ENCODE measurements at regions not wholly inside any gene's neighbourhood (a gene's known extent, or its start where the extent isn't known, plus 50 kb on each side); places are given as distances from the start of the nearest gene placed in this dataset.

DNA sequence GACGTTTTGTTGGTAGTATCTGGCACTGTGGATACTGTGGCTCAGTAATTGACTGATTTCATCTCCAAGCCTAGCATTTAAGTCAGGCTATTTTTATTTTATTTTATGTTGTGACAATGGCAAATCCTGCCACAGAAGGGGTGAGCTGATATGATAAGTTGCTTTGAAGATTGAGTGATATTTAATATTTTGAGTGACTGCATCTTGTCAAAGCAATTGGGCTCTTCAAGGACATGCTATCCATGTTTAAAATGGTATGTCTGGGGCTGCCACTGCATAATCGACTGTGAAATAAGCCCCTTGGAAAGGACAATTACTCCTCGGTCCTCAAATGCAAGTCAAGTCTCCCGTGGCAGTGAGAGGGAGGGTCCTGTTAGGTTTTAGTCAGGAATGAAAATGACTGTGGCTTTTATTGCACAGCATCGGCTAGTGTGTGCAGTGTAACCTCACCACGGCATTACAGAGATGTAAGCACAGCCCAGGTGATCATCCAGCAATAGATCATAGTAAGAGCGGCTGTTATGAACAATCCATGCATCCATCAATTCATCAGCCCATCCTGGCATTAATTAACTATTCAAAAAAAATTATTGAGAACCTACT is 178.2 kb downstream of the GBA3 start:
- DNase-seq (ENCODE audit: low read depth), result no peak

DNA sequence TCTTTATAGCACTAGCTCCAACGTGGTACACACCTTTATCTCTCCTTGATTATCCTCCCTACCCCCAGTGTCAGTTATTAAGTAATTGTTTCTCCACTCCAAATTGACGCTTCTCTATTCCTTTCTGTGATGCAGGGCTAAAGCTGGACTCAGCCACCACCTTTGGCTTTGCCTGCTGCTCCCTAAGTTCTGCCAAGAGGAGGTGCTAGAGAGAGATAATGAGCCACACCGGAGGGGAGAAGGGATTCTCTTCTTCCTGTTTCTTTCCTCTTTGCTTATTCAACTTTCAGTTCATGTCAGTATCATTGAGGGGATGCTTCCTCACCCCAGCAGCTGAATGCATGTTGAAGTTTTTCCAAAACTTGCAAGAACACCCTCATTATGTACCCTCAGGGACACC is 176.5 kb downstream of the GBA3 start:
- DNase-seq (ENCODE audit: low read depth), result no peak

Data from activated T-cell treated with anti-CD3 and anti-CD28 coated beads for 24 hours (primary cell).